MCF 10A (cell line): ENCODE measurements at regions not wholly inside any gene's neighbourhood (a gene's known extent, or its start where the extent isn't known, plus 50 kb on each side); places are given as distances from the start of the nearest gene placed in this dataset.
"Not testable (repeated sequence)": the region's sequence is repeated elsewhere in the genome, so short reads cannot be mapped to it uniquely, and the experiment has no call there.

Experiments used
- BruUV-seq: library from RNA; stranded (reverse); fragments of 400-500 nt; replicated peaks from 2 replicates; lab custom pipeline; 2021; lab: Mats Ljungman, UMichigan
- CTCF ChIA-PET: fragments of 300-600 bp; sonication (Branson Sonifier 250); formaldehyde crosslinking; extraction: SDS; loops from one replicate; lab custom pipeline; 2021; ENCODE audit warnings: antibody characterized with exemption, inconsistent platforms; lab: Yijun Ruan, JAX
- POLR2A ChIA-PET: fragments of 300-600, 350-650 bp; sonication (Branson Sonifier 250); formaldehyde crosslinking; extraction: SDS; loops from one replicate; lab custom pipeline; 2020; ENCODE audit warnings: antibody characterized with exemption, inconsistent platforms; lab: Yijun Ruan, JAX
- DNase-seq: peaks from one replicate; pipeline ENCODE4 v3.0.0-alpha.2; 2018; ENCODE audit not compliant: unreplicated experiment
- H3K27ac Mint-ChIP-seq: one replicate; pipeline ENCODE4 v1.8.0; 2022; ENCODE audit warnings: mild to moderate bottlenecking, low read depth, mixed read lengths; ENCODE audit not compliant: unreplicated experiment
- H3K27me3 Mint-ChIP-seq: one replicate; pipeline ENCODE4 v1.8.0; 2022; ENCODE audit warnings: mixed read lengths; ENCODE audit not compliant: insufficient read depth, unreplicated experiment
- H3K36me3 Mint-ChIP-seq: one replicate; pipeline ENCODE4 v1.8.0; 2022; ENCODE audit warnings: mild to moderate bottlenecking, moderate library complexity, mixed read lengths; ENCODE audit not compliant: insufficient read depth, unreplicated experiment
- H3K4me1 Mint-ChIP-seq: one replicate; pipeline ENCODE4 v1.8.0; 2022; ENCODE audit warnings: mixed read lengths; ENCODE audit not compliant: insufficient read depth, unreplicated experiment
- H3K4me3 Mint-ChIP-seq: one replicate; pipeline ENCODE4 v1.8.0; 2022; ENCODE audit warnings: mild to moderate bottlenecking, moderate library complexity, mixed read lengths; ENCODE audit not compliant: unreplicated experiment
- H3K9me3 Mint-ChIP-seq: one replicate; pipeline ENCODE4 v1.8.0; 2022; ENCODE audit warnings: mixed read lengths; ENCODE audit not compliant: unreplicated experiment
- CTCF ChIP-seq: fragments of 200-600 bp; IDR thresholded peaks from one replicate; pipeline ENCODE4 v1.8.0; 2022; ENCODE audit warnings: antibody characterized with exemption, mild to moderate bottlenecking; ENCODE audit not compliant: unreplicated experiment
- intact Hi-C: fragments of 100-400 bp; cut with micrococcal nuclease; formaldehyde crosslinking; loops from 2 replicates; pipeline ENCODE4 v1.14.1; 2022

- no peak for TF ChIP-seq CTCF
- ChIA-PET CTCF (interaction anchor here (0.7 kb wide), 1 partner anchor 47 kb away, joined by 3 read pairs; no protein-coding TSS in a partner anchor), POLR2A (interaction anchor here (0.7 to 0.9 kb wide), 2 partner anchors 11 to 14 kb away, joined by 3 to 4 read pairs; no protein-coding TSS in a partner anchor)
- peaks cover 15% of the 10 kb centered on the region for H3K27me3 Mint-ChIP-seq
- H3K27ac Mint-ChIP-seq, result no peak overlapping the region
- no TSS peak for BruUV-seq
- intact Hi-C loops, result no loop called here
- H3K4me3 Mint-ChIP-seq, result no peak overlapping the region
- H3K36me3 Mint-ChIP-seq, result no peaks in the 10 kb centered on the region
- H3K4me1 Mint-ChIP-seq, result no peaks in the 10 kb centered on the region
- H3K9me3 Mint-ChIP-seq, result peaks cover 5% of the 10 kb centered on the region
- no peak for DNase-seq
Measured at GRCh38 chr5:136560126-136560525, 194.8 kb upstream of the TRPC7 start.

- no TSS peak for BruUV-seq
- Mint-ChIP-seq H3K27ac (no peak overlapping the region), H3K4me3 (no peak overlapping the region), H3K36me3 (no peaks in the 10 kb centered on the region), H3K9me3 (peaks cover 5% of the 10 kb centered on the region), H3K4me1 (no peaks in the 10 kb centered on the region), H3K27me3 (peaks cover 15% of the 10 kb centered on the region)
- TF ChIP-seq CTCF, result no peak
- ChIA-PET POLR2A (interaction anchor here (0.7 to 0.9 kb wide), 2 partner anchors 12 to 14 kb away, joined by 3 to 4 read pairs; no protein-coding TSS in a partner anchor), CTCF (interaction anchor here (0.7 kb wide), 1 partner anchor 47 kb away, joined by 3 read pairs; no protein-coding TSS in a partner anchor)
- intact Hi-C loops, result no loop called here
- DNase-seq, result no peak
Measured at GRCh38 chr5:136559651-136560050, 194.3 kb upstream of the TRPC7 start.

GRCh38 chr5:136547096-136547495, 181.8 kb upstream of the TRPC7 start:
- DNase-seq, H3K27ac Mint-ChIP-seq, BruUV-seq, H3K4me3 Mint-ChIP-seq, POLR2A ChIA-PET, H3K9me3 Mint-ChIP-seq, H3K4me1 Mint-ChIP-seq, H3K36me3 Mint-ChIP-seq, H3K27me3 Mint-ChIP-seq, intact Hi-C loops: not testable (repeated sequence)
- CTCF ChIA-PET, result interaction anchor here (1.3 kb wide), 1 partner anchor 74 kb away, joined by 3 read pairs; no protein-coding TSS in a partner anchor

- H3K27ac Mint-ChIP-seq, H3K4me1 Mint-ChIP-seq, H3K36me3 Mint-ChIP-seq, BruUV-seq, H3K27me3 Mint-ChIP-seq, H3K9me3 Mint-ChIP-seq, H3K4me3 Mint-ChIP-seq, intact Hi-C loops, DNase-seq: not testable (repeated sequence)
- ChIA-PET POLR2A (interaction anchor here (0.7 kb wide), 1 partner anchor 14 kb away, joined by 4 read pairs; no protein-coding TSS in a partner anchor), CTCF (interaction anchor here (1.3 kb wide), 2 partner anchors 10 to 73 kb away, joined by 3 read pairs; no protein-coding TSS in a partner anchor)
Measured at GRCh38 chr5:136546441-136546840, 181.1 kb upstream of the TRPC7 start.

GRCh38 chr5:136545031-136545430, 179.7 kb upstream of the TRPC7 start:
- peaks cover 13% of the 10 kb centered on the region for H3K27me3 Mint-ChIP-seq
- DNase-seq, intact Hi-C loops, H3K9me3 Mint-ChIP-seq, CTCF ChIA-PET, H3K4me1 Mint-ChIP-seq, H3K36me3 Mint-ChIP-seq, BruUV-seq, H3K27ac Mint-ChIP-seq, H3K4me3 Mint-ChIP-seq: not testable (repeated sequence)
- POLR2A ChIA-PET, result interaction anchor here (0.7 kb wide), 1 partner anchor 1123 kb away, joined by 3 read pairs; no protein-coding TSS in a partner anchor
